ENCODE measurements at regions not wholly inside any gene's neighbourhood (a gene's known extent, or its start where the extent isn't known, plus 50 kb on each side); places are given as distances from the start of the nearest gene placed in this dataset.

DNA sequence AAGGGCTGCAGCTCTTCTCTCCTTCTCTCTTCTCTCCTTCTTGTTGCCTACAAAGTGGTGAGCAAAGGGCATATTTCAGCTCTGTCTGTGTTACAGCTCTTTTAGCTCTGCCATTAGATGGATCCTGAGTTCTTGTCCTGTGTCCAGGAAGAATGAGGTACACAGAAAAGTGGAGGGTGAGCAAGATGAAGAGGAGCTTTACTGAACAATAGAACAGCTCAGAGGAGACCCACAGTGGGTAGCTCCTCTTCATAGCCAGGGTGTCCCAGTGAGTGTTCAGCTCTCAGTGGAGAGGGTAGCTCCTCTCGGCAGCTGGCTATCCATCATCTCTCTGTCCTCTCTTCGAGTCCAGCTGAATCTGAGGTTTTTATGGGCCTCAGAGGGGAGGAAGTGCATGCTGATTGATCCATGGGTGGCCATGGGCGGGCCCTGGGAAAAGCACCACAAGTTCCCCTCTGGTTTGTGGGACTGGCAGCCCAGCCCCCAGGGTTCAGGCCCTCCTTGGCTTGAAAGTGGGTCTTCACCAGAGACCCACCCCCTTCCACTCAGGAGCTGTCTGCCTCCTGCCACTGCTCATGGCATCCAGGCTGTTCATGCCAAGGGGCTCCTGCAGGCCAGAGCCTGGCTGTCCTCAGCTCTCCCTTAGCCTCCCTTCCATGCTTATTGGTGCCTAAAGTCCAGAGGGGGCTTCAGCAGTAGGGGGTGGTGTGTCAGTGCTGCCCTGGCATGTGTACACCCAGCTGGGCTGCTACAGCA, 109.1 kb upstream of the FAM180A start:
- TF ChIP-seq, protein P1, sequence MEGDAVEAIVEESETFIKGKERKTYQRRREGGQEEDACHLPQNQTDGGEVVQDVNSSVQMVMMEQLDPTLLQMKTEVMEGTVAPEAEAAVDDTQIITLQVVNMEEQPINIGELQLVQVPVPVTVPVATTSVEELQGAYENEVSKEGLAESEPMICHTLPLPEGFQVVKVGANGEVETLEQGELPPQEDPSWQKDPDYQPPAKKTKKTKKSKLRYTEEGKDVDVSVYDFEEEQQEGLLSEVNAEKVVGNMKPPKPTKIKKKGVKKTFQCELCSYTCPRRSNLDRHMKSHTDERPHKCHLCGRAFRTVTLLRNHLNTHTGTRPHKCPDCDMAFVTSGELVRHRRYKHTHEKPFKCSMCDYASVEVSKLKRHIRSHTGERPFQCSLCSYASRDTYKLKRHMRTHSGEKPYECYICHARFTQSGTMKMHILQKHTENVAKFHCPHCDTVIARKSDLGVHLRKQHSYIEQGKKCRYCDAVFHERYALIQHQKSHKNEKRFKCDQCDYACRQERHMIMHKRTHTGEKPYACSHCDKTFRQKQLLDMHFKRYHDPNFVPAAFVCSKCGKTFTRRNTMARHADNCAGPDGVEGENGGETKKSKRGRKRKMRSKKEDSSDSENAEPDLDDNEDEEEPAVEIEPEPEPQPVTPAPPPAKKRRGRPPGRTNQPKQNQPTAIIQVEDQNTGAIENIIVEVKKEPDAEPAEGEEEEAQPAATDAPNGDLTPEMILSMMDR (IDR thresholded peaks at IDR 0.05), result no peak
- TF ChIP-seq POLR2A (IDR thresholded peaks at IDR 0.05), result no peak

All from lower leg skin (tissue), 3 donors.